SK-N-SH (cell line): ENCODE measurements at regions not wholly inside any gene's neighbourhood (a gene's known extent, or its start where the extent isn't known, plus 50 kb on each side); places are given as distances from the start of the nearest gene placed in this dataset.

Experiments used
- CTCF ChIP-seq: fragments of 200-600 bp; sonication (generic); IDR thresholded peaks from 2 replicates; pipeline ENCODE4 v1.6.1; 2017; ENCODE audit warnings: antibody characterized with exemption, mild to moderate bottlenecking, moderate library complexity
- ELF1 ChIP-seq: IDR thresholded peaks from 2 replicates; pipeline ENCODE4 v1.4.0; 2012
- EP300 ChIP-seq, 2 experiments: IDR thresholded peaks; 2 replicates each; pipeline versions ENCODE4 v1.4.0 to v1.6.1; 2012; ENCODE audit warnings: borderline replicate concordance in 1 of 2, low read depth in 1 of 2, low read length in 1 of 2
- EZH2phosphoT487 ChIP-seq: fragments of 200-600 bp; sonication (generic); IDR thresholded peaks from 2 replicates; pipeline ENCODE4 v1.6.1; 2017; ENCODE audit warnings: low read depth, mixed run types, mild to moderate bottlenecking, antibody characterized with exemption, moderate library complexity, borderline replicate concordance
- FOXM1 ChIP-seq: IDR thresholded peaks from 2 replicates; pipeline ENCODE4 v1.4.0; 2012; ENCODE audit warnings: low read depth, mild to moderate bottlenecking
- GATA2 ChIP-seq: sonication (generic); formaldehyde crosslinking; IDR thresholded peaks from 2 replicates; pipeline ENCODE4 v1.5.0; 2020; ENCODE audit warnings: mild to moderate bottlenecking, missing genetic modification reagents
- IRF3 ChIP-seq: fragments of 150-350 bp; IDR thresholded peaks from 2 replicates; pipeline ENCODE4 v1.6.1; 2016; ENCODE audit warnings: mild to moderate bottlenecking, low read depth, low read length
- MAX ChIP-seq: IDR thresholded peaks from 2 replicates; pipeline ENCODE4 v1.4.0; 2012; ENCODE audit warnings: low read depth
- MEF2A ChIP-seq: IDR thresholded peaks from 2 replicates; pipeline ENCODE4 v1.4.0; 2012; ENCODE audit warnings: low read depth, borderline replicate concordance
- MXI1 ChIP-seq: IDR thresholded peaks from 2 replicates; pipeline ENCODE4 v1.6.1; 2012; ENCODE audit warnings: mild to moderate bottlenecking, low read depth, low read length, improper control_type of control experiment
- NFIC ChIP-seq: IDR thresholded peaks from 2 replicates; pipeline ENCODE4 v1.4.0; 2012; ENCODE audit warnings: borderline replicate concordance
- NRF1 ChIP-seq: IDR thresholded peaks from 2 replicates; pipeline ENCODE4 v1.6.1; 2012; ENCODE audit warnings: low read depth, mild to moderate bottlenecking, low read length
- REST ChIP-seq: IDR thresholded peaks from 2 replicates; pipeline ENCODE4 v1.6.1; 2012; ENCODE audit warnings: mild to moderate bottlenecking, low read depth, low read length, moderate library complexity
- RFX5 ChIP-seq: IDR thresholded peaks from 2 replicates; pipeline ENCODE4 v1.6.1; 2012; ENCODE audit warnings: mild to moderate bottlenecking, improper control_type of control experiment, low read length
- SMC3 ChIP-seq: IDR thresholded peaks from 2 replicates; pipeline ENCODE4 v1.6.1; 2012; ENCODE audit warnings: low read depth, low read length, improper control_type of control experiment
- TCF12 ChIP-seq: IDR thresholded peaks from 2 replicates; pipeline ENCODE4 v1.4.0; 2012
- YY1 ChIP-seq: IDR thresholded peaks from 2 replicates; pipeline ENCODE4 v1.4.0; 2012; ENCODE audit warnings: low read depth, mild to moderate bottlenecking
- ZBTB33 ChIP-seq: IDR thresholded peaks from 2 replicates; pipeline ENCODE4 v1.4.0; 2012; ENCODE audit warnings: low read depth, borderline replicate concordance

- TF ChIP-seq REST (no peak), EZH2phosphoT487 (no peak), GATA2 (CRISPR knock-in tag) (no peak), RFX5 (no peak), YY1 (no peak), ELF1 (no peak), MAX (no peak), EP300 (IDR thresholded peaks at IDR 0.05; ENCODE audit: borderline replicate concordance in 1 of 2, low read depth in 1 of 2, low read length in 1 of 2) (peak in 1 of 2 experiments; percentile 77; a peak in 1 of 4 replicates), FOXM1 (peak; percentile 32; the same call in 1 of the 2 replicates), MXI1 (no peak), NFIC (peak; percentile 59; the same call in 1 of the 2 replicates), CTCF (no peak), IRF3 (no peak), SMC3 (no peak), ZBTB33 (no peak), NRF1 (no peak), MEF2A (peak; percentile 81; the same call in 1 of the 2 replicates), TCF12 (peak; percentile 83)
Observed at GRCh38 chr11:37504921-37505320, 906.9 kb upstream of the RAG2 start (continued).
